OCI-LY7 (cell line): ENCODE measurements at regions not wholly inside any gene's neighbourhood (a gene's known extent, or its start where the extent isn't known, plus 50 kb on each side); places are given as distances from the start of the nearest gene placed in this dataset.

Experiments
- CTCF ChIP-seq: fragments of 200-600 bp; sonication (generic); conservative IDR thresholded peaks from 2 replicates; pipeline ENCODE4 v1.5.1; 2014; ENCODE audit warnings: mild to moderate bottlenecking, antibody characterized with exemption, low read length, moderate library complexity, mixed read lengths
- EZH2phosphoT487 ChIP-seq: fragments of 200-600 bp; sonication (generic); IDR thresholded peaks from 2 replicates; pipeline ENCODE4 v1.6.1; 2018; ENCODE audit warnings: low read depth, borderline replicate concordance, mild to moderate bottlenecking, mixed run types, antibody characterized with exemption, low read length, moderate library complexity, mixed read lengths

- TF ChIP-seq CTCF = no peak
- no peak for TF ChIP-seq EZH2phosphoT487
These were observed 189.1 kb downstream of the ADAMTS15 start for GRCh38 chr11:130637566-130637965.
